ENCODE measurements at regions not wholly inside any gene's neighbourhood (a gene's known extent, or its start where the extent isn't known, plus 50 kb on each side); places are given as distances from the start of the nearest gene placed in this dataset.

DNA sequence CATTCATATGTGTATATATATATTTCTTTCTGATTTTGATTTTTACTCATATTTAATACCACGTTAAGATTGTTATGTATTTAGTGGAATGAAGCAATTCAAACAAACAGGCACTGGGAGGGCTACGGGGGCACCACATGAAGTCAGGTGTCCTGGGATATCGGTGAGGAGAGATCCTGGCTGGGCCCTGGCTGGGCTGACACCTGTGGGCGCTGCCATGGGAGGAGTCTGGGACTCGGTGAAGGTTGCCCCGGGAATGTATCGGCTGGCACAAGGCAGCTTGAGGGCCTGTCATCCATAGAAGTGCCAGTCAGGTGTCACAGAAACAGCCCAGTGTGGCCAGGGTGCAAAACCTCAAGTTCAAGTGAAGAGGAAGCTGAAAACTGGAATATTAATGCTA, 766.9 kb upstream of the ARPP21 start:
- ATAC-seq (no peak), DNase-seq (no peak)
- TF ChIP-seq, protein P1, sequence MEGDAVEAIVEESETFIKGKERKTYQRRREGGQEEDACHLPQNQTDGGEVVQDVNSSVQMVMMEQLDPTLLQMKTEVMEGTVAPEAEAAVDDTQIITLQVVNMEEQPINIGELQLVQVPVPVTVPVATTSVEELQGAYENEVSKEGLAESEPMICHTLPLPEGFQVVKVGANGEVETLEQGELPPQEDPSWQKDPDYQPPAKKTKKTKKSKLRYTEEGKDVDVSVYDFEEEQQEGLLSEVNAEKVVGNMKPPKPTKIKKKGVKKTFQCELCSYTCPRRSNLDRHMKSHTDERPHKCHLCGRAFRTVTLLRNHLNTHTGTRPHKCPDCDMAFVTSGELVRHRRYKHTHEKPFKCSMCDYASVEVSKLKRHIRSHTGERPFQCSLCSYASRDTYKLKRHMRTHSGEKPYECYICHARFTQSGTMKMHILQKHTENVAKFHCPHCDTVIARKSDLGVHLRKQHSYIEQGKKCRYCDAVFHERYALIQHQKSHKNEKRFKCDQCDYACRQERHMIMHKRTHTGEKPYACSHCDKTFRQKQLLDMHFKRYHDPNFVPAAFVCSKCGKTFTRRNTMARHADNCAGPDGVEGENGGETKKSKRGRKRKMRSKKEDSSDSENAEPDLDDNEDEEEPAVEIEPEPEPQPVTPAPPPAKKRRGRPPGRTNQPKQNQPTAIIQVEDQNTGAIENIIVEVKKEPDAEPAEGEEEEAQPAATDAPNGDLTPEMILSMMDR (IDR thresholded peaks at IDR 0.05), result no peak
- TF ChIP-seq POLR2A (IDR thresholded peaks at IDR 0.05), result no peak
- intact Hi-C loops (cut with DNase I), result no loop called here
- Histone ChIP-seq H3K27ac (no peak overlapping the region), H3K9me3 (no peaks in the 10 kb centered on the region), H3K27me3 (no peaks in the 10 kb centered on the region), H3K36me3 (no peaks in the 10 kb centered on the region), H3K4me3 (no peak overlapping the region), H3K4me1 (no peaks in the 10 kb centered on the region)
- WGBS, 4 donors, result 93 to 96% (median 94%) methylated on average over 7 of the region's 7 CpGs

DNA sequence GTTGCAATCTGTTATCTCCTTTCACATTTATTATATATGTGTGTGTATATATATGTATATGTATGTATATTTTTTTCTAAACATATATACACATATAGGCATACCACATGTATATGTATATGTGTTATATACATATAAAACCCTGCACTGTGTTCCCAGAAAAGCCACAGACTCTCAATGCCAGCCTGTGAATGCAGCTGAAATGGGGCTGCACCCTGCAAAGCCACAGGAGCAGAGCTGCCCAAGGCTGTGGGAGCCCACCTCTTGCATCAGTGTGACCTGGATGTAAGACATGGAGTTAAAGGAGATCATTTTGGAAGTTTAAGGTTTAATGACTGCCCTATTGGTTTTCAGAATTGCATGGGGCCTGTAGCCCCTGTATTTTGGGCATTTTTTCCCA, 762.3 kb upstream of the ARPP21 start:
- TF ChIP-seq, protein P1 (IDR thresholded peaks at IDR 0.05), result no peak
- no peak for TF ChIP-seq POLR2A (IDR thresholded peaks at IDR 0.05)
- Histone ChIP-seq H3K9me3 (no peaks in the 10 kb centered on the region), H3K4me1 (no peaks in the 10 kb centered on the region), H3K36me3 (no peaks in the 10 kb centered on the region), H3K4me3 (no peak overlapping the region), H3K27me3 (no peaks in the 10 kb centered on the region), H3K27ac (no peak overlapping the region)
- intact Hi-C loops (cut with DNase I), result no loop called here
- no peak for DNase-seq
- no peak for ATAC-seq

DNA sequence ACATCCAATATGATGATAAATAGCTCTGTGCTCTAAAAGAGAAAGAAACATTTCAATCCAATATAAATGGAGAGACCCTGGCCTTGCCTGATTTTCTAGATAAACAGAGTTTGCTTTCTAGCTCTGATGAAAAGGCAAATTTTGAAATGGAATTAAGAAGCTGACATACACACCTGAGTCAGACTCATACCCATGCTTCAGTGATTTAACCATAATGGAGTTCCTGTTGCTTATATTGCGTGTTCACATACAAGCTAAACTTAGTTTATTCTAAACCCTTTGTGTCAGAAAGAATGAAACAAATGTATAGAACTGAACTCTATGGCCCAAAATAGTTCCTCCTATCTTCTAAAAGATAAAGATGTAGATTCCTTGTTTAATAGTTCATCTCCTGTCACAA, 760.8 kb upstream of the ARPP21 start:
- TF ChIP-seq, protein P1 (IDR thresholded peaks at IDR 0.05), result no peak
- TF ChIP-seq POLR2A (IDR thresholded peaks at IDR 0.05), result no peak

DNA sequence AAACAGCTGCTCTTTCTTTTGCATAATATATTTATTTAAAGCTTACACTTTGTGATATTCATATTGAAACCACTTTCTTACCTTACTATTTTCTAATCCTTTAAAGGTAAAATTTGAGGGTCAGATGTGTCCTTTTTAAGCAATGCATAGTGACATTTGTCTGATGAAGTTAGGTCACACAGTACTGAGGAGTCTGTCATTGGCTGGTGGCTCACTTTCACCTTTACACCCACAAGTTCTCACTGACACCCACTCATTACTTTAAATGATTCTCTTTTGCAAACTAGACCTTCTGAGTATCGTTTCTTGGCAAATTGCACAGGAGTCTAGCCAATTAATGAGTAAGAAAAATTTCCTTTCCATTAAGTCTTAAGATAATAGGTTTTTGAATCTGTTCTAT, 758.3 kb upstream of the ARPP21 start:
- H3K27ac ChIP-seq, result no peak overlapping the region
- no peaks in the 10 kb centered on the region for H3K4me1 ChIP-seq
- no peaks in the 10 kb centered on the region for H3K36me3 ChIP-seq
- intact Hi-C loops (cut with DNase I), result no loop called here
- no peaks in the 10 kb centered on the region for H3K27me3 ChIP-seq
- DNase-seq, result no peak
- H3K4me3 ChIP-seq, result no peak overlapping the region
- no peak for ATAC-seq
- 36 to 48% (median 42%) methylated on average over 1 of the region's 1 CpG for WGBS, 4 donors
- TF ChIP-seq, protein P1 (IDR thresholded peaks at IDR 0.05), result no peak
- TF ChIP-seq POLR2A (IDR thresholded peaks at IDR 0.05), result no peak
- no peaks in the 10 kb centered on the region for H3K9me3 ChIP-seq

More for the DNA sequence above, 760.8 kb upstream of the ARPP21 start:
- WGBS, 4 donors, result 95 to 99% (median 98%) methylated on average over 1 of the region's 1 CpG
- no peaks in the 10 kb centered on the region for H3K4me1 ChIP-seq
- H3K4me3 ChIP-seq, result no peak overlapping the region
- DNase-seq (no peak), ATAC-seq (no peak)
- no peaks in the 10 kb centered on the region for H3K9me3 ChIP-seq
- intact Hi-C loops (cut with DNase I), result no loop called here
- H3K27ac ChIP-seq, result no peak overlapping the region
- no peaks in the 10 kb centered on the region for H3K36me3 ChIP-seq
- H3K27me3 ChIP-seq, result no peaks in the 10 kb centered on the region
